DMS153 treated with DMSO at 0.1 percent for 48 hours (cell line): ENCODE measurements at regions not wholly inside any gene's neighbourhood (a gene's known extent, or its start where the extent isn't known, plus 50 kb on each side); places are given as distances from the start of the nearest gene placed in this dataset.
A peak's percentile ranks its signal among the peaks of the same experiment; 100 is the strongest.
"Not testable (repeated sequence)": the region's sequence is repeated elsewhere in the genome, so short reads cannot be mapped to it uniquely, and the experiment has no call there.

ENCODE experiments used
- DNase-seq: peaks from one replicate; lab custom pipeline; 2025; ENCODE audit not compliant: unreplicated experiment; lab: John Stamatoyannopoulos, UW

DNA sequence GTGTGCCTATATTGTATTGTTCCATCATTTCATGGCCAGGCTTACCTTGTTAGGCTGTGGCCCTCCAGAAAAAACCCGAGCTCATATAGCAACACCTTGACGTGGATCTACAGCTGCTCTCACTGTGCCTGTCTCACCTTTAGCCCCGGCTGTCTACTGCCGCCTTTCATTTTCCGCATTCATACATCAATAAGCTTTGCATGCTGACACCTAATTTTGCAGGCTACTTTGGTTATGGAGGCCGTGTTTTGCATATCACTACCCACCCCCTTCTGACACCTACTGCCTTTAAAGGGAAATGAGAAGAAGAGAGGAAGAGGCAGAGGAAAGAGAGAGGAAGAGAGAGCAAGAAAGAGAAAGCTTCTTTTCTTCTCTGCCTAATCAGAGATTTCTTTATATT, 702.9 kb downstream of the BCL11A start:
- DNase-seq, result no peak

DNA sequence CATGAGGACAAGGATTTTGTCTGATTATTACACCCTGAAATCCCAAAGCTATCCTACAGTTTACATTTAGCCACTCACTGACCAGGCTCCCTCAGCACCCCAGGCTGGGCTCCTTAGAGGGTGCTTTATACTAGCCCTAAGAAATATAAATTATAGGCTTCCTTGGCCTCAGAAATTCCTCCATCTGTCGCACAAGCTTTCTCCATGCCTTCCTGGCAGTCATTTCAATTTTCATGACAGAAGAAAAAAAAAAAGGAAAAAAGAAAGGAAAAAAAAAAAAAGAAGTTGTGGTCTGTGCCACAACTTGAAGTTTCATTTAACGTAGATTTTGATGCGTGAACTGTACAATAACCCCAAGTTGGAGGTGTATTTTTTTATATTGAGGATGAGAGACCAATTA, 719.5 kb downstream of the BCL11A start:
- DNase-seq, result no peak

DNA sequence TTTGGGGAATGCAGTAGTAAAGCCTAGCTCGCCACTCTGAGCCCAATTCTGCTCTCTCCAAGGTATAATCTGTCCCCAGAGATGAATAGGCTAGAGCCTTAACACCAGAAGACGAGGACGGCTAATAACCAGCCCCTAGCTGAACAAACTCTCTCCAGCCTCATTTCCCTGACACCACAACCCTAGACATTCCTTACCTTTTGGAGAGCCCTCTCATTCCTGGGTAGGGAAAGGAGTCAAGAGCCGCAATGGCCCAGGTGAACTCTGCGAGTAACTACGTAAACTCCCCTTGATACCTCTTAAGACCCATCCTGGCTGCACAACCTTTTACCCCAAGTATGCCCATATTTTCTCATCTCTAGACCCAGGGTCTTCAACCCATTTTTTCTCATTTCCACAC, 722.9 kb downstream of the BCL11A start:
- no peak for DNase-seq

DNA sequence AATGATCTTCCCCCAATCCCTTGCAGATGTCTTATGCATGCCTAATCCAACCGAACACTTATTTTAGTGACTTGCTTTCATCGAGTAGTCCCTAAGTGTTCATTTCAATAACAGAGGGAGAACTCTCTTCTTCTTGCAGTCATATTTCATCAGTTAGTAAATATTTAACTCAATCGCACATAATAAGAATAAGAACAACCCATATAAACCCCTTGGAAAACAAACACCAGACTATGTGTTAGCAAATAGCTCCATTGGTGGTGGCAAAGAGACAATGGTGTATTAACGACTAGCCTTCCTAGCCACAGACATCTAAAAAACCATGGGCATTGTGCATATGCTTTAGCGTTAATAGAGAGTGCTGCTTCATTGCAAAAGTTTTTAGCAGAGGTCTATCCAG, 725.8 kb downstream of the BCL11A start:
- no peak for DNase-seq

DNA sequence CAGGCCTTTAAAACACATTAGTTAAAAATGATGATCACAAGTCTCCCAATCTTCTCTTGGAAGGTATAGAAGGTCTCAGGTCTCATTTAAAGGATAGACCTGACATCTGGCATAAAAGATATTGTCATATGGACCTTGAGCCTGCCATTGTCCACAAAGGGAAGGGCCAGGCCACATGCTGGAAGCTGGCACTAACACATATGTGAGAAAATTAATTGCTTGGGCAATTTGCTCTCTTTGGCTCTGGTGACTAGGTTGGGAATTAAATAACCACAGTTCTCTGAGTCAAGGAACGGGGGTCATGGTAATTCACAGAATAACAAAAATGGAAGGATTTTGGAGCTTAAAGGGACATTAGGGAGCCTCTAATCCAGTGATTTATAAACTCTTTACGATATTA, 727.3 kb downstream of the BCL11A start:
- DNase-seq, result no peak

DNA sequence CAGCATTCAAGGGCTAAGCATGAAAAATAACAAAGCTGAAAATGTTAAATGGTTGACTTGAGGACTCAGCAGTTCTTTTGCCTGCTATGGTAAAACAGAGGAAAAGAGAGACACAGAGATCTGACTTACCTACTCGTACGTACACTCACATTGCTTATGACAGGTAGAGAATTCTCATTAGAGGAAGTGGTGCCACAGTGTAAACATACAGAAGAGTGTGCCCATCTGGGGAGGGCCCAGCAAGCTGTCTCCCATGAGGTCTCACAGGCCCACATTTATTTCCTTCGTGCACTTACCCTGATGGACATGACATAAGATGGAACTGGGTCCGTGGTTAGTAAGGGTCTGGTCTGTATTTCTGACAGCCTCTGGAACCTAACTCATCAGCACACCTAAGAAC, 729.1 kb downstream of the BCL11A start:
- DNase-seq, result peak; percentile 17

DNA sequence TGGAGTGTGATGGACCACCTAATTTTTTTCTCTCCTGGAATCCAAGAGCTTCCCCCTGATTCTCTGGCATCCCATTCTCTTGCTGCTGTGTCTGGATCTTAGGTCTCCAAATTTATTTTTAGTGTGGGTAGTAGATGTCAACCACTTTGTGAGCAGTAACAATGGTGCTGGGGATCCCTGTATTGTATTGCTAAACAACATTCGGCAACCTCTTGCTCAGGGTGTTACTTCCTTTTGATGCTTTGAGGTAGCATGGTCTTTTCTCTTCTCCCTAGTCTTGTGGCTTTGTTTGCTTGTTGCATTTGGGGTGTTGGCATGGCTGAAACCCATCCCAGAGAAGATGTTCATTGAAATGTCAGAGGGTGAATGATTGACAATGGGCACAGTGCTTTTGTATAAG, 737.4 kb downstream of the BCL11A start:
- DNase-seq, result no peak

DNA sequence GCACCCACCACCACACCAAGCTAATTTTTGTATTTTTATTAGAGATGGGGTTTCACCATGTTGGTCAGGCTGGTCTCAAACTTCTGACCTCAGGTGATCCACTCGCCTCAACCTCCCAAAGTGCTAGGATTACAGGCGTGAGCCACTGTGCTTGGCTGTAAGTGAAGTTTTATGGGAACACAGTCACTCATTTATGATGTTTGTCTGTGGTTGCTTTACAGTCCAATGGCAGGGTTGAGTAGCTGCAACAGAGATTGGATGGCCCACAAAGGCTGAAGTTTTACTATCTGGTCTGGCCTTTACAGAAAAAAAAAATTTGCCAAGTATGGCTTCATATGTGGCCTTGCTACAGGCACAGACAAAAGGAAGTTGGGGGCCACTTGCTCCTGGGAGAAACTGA, 743.2 kb downstream of the BCL11A start:
- DNase-seq, result not testable (repeated sequence)

DNA sequence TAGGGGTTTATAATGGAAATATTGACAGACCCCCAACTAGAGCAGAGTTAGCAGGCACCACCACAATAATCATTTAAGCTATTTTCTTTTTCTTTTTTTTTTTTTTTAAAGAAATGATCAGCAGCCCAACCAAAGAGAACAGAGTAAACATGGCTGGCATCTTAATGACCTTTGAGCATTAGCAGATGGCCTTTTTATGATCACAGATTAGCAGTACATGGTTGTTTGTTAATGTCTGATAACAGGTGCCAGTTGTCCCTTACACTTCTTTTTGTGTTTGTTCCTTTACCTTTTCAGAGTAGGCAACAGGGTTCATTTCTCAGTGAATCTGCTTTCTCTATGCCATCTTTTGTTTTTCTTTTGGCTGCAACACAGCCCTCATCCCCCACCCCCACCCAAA, 747.0 kb downstream of the BCL11A start:
- DNase-seq, result peak; percentile 71

DNA sequence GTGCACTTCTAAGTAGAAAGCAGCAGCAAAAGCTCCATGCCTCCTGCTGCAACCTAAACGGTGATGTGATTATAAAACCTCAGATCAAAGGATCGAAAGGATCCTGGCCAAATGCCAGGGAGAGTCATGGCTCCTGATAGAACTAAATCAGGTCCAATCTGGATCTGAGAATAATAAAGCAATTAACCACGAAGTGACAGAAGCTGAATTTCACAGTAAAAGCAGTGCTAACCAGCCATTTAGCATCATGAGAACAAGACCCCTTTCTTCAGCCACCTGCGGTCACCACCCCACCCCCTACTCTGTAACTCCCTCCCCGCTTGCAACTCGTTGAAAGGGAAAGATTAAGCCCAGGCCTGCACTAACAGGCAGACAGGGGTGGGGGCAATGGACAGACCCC, 748.7 kb downstream of the BCL11A start:
- DNase-seq, result no peak

DNA sequence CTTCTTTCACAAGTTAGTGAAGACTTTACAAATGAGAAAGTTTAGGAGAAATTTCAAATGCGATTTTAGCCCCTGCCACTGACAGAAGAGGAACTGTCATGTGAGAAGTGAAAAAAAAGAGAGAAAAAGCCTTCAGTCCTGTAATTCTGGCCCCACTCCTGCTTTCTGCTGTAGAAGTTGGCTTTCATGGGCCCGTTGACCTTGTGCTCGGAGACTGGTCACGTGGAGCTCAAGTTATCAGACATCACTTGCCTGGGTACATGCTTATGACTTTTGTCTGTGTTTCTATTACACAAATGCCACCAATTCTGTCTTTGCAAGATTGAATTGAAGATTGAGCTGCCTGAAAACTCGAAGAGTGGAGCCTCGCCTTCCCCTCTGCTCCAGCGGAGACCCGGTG, 749.9 kb downstream of the BCL11A start:
- no peak for DNase-seq

DNA sequence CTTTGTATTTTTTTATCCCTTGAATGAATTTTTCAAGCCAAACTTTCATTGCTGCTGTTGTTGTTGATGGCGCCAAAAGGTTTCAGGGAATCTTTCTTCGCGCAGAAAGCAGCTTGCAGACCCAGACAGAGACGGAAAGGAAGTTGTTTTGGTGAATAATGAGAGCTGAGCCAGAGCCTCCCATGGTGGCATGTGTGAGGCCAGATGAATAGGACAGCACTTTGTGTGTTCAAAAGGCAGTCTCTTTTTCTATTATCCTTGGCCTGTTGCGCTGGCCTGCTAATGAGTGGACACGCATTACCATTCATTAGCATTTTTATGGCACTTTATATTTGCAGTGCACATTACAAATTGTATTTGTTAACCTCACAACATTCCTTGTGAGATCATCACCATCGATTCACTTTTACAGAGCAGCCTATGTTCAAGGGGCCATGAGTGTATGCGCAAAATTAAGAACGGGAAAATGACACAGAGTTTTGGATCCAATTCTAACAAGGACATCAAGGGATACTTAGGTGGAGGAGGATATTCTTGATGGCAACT, 754.7 kb downstream of the BCL11A start:
- no peak for DNase-seq

DNA sequence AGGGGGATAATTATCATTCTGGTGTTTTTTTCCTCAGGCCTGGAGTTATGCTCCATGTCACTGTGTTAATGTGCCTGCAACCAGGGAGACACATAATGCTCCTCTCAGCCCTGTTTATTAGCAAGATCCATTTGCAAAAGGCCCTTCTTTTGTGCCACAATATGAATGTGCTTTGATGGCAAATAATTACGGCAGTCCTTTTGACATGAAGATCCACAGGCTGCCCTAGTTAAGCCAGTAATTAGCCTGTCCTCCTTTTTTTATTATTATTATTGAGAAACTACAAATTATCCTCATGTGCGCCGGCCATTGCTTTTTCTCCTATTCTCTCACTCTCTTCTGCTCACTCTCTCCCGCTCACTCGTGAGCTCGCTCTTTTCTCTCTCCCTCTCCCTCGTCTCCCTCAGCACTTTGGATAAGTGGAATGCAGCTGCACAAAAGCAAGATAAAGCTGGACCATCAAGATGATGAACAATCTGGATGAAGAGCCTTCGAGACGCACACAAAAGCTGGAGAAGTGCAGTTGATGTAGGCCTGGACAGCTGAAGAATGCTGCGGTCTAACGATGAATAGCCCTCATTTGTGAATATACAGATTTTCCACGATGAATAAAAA, 762.3 kb downstream of the BCL11A start:
- no peak for DNase-seq

DNA sequence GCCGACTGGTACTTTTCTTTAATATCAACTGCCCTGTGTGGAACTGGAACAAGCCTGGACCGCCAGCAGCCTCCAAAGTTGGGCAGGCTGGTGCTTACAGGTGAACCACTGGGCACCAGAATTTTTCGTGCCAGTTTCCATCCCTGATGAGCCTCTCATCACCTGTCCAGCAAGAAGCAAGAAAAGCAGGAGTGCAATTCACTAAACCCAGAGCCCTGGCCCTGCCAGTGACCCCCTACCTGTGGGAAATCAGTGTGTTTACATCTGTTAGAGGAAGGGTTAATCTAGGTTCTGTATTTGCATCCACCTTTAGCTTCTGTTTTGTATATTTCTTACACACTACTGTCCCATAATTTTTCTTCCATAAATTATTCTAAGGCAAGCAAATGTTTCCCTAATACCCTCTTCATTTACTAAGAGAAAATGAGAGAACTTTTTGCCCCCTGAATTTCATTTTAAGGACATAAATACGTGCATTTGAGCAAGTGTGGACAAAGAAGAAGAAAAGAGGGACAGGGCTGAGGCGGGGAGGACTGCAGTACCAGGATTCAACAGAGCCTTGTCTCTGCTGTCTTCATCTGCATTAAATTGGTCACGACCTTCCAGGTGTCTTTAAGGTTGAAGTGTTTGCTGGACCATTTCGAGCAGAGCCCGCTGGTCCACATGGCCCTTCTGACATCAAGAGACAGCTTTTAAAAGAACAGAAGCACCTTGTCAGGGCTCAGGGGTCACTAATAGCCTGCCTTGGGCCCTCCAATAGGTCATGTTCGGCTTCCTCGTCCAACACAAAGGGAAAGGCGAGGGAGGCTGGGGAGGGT, 763.1 kb downstream of the BCL11A start:
- no peak for DNase-seq

DNA sequence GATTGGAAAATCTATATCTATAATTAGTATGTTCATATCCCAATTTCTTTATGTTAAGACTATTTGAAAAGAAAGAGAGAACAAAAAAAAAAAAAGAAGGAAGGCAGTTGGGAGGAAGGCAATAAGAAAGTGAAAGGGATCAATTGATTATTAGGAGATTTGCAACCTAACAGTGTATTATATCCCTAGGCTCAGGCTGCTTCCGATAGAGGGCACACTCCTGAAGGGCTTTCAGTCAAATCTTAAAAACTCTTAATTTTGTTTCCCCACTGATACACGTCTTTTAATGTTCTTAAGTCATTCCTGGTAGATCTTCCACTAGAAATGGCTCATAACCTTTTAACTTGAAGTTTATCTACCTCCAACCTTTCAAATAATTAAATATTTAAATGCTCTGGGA, 763.9 kb downstream of the BCL11A start:
- DNase-seq, result no peak

DNA sequence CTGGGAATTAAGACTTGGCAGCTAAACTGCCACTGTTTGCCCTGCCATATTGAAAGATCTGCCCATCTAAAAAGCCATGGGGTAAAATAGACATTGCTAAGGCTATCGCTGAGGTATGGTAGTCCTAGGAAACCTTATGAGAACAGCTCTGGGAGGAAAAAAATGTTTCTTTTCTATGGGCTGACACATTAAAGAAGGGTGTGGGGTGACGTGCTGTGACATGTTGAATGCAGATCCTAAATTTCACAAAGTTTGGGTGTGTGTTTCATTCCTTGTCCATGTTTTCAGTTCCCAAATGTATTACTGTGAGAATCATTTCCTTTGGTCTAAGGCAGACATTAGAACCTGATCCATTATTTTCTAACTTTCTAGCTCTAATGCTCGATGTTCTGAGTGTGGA, 766.4 kb downstream of the BCL11A start:
- DNase-seq, result no peak

DNA sequence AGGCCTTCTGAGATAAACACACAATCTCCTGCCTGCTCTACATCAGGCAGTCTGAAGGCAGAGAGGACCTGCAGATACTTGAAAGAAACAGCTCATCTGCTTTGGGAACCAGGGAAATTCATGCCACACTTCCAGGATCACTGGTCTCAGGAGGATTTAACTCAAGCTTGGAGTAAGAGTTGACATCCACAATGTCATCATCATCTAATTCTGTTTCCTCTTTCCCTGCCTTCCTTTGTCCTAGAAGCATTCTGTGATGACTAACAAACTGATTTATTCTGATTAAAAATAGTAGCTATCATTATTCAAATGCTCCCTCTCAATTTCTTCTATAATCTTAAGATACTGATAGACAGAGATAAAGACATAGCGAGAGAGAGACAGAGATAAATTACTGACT, 766.8 kb downstream of the BCL11A start:
- DNase-seq, result no peak

DNA sequence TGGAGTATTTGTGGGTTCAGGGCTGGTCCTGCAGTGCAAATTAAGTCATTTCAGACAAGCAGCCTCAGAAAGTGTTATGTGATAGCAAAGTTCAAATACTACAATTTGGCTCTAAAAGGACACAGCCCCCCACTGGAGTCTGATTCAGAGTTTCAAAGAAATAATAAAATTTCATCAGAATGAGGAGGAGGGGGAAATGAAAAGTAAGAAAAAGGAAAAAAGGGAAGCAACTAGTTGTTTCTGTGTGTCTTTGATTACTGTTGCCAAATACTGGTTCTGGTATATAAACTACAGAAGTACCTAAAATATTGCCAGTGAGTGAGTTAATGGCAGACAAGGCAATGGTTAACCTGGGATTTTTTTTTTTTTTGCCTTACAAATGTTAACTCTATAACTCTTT, 773.9 kb downstream of the BCL11A start:
- DNase-seq, result no peak

DNA sequence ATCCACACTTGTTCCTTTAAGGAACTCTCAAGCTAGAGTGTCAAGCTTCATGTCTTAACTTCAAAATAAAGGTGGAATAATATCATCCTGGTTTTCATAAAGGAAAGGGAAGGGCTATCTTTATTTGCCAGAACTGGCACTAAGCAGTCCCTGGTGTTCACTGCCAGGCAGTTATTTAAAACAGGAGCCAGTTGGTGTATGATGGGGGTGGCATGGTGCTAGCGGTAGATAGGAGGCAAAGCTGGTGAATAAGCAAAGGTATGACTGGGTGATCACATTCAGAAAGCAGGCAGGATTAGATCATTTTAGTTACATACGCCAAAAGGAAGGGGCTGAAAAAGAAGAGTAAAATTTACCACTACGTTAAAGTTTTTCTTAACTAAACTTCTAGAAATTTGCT, 776.3 kb downstream of the BCL11A start:
- no peak for DNase-seq

DNA sequence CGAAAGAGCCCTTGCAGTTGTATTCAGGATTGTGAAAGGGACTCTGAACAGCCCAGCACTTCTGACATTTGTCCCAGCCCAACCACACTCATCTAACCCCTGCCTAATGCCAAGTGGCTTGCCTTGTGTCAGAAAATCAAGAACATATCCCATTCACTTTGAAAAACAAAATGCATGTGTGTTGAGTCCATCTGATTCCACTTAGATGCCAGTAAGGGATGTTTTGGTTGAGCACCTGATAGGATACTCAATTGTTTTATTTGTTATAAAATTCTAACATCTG, 776.8 kb downstream of the BCL11A start:
- DNase-seq, result no peak

DNA sequence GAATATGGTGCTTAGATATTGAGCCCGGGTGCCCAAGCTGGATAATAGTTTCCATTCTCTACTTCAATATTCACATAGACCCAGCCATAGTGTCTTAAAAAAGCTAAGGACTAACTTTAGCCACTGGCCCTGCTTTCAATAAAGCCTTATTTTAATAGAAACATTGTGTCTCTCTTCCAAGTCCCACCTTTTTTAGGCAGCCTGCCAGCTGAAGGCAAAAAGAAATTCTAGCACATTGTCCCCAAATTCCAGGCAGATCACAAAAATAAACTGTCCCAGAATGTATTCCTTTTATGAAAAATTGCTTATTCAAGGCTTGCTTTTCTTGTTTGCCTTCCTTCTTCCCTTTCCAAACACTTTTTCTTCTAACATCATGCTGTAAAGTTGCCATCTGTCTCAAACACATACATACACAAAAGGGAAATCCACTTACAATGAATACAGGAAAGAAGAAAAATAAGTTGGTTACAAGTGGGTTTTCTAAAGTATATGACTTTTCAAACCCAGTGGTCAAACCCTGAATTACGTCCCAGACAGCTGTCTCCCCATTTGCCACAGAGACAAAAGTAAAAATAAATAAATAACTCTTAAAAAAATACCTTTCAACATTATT, 778.5 kb downstream of the BCL11A start:
- no peak for DNase-seq

DNA sequence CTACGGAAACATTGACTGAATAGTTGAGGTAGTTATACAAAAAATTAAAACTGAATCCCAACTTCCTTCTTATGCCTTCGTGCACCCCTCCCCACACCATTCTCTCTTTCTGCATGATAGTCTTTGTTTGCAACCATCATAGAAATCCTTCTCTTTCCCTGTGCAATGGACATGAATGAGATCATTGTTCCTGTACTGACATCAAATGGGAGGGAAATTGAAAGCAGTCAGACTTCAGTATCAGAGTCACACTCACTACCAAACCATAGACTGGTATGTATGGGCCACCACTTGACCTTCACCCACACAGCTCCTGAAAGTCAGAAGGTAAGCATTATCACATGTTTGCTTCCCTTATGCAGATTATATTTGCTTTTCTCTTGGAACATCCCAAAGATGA, 782.8 kb downstream of the BCL11A start:
- no peak for DNase-seq
